T-cell (primary cell): ENCODE measurements at regions not wholly inside any gene's neighbourhood (a gene's known extent, or its start where the extent isn't known, plus 50 kb on each side); places are given as distances from the start of the nearest gene placed in this dataset.

Source experiments
- ATAC-seq, 4 experiments: fragments of 200-7000 bp in 3 of 4; fragments of 150-1000 bp in 1 of 4; cut with Tn5 transposase; replicated peaks in 1 of 4; 1 replicate in 3 of 4; 2 replicates in 1 of 4; pipeline ENCODE4 v1.10.0; 2021; ENCODE audit warnings: moderate library complexity in 3 of 4, mild to moderate bottlenecking in 2 of 4, moderate number of reproducible peaks in 1 of 4
- CTCF ChIA-PET, 2 donors: fragments of 300-600 bp; sonication (Branson Sonifier 250); formaldehyde crosslinking; loops; one replicate each; lab custom pipeline; 2022; ENCODE audit warnings: antibody characterized with exemption in 2 of 2; lab: Charles Lee
- POLR2A ChIA-PET, 2 donors: fragments of 300-600 bp; sonication (Branson Sonifier 250); formaldehyde crosslinking; loops; one replicate each; lab custom pipeline; 2022; ENCODE audit warnings: antibody characterized with exemption in 2 of 2; lab: Charles Lee
- DNase-seq, 35 experiments: peaks; one replicate each; pipeline versions ENCODE4 v3.0.0 to v3.0.0-alpha.2; 2013 to 2023
- H3K27ac ChIP-seq: one replicate; pipeline ENCODE4 v1.5.1; 2013; ENCODE audit warnings: low read length
- H3K27me3 ChIP-seq, 2 experiments: replicated peaks in 1 of 2; 1 replicate in 1 of 2; 2 replicates in 1 of 2; pipeline versions ENCODE4 v1.6.1 to v1.7.0; 2013; ENCODE audit warnings: low read length in 1 of 2, mixed read lengths in 1 of 2; ENCODE audit not compliant: control insufficient read depth in 2 of 2, insufficient read depth in 2 of 2; ENCODE audit errors: extremely low read depth in 1 of 2
- H3K36me3 ChIP-seq, 2 donors: 1 replicate in 1 of 2; 2 replicates in 1 of 2; pipeline versions ENCODE4 v1.6.1 to v1.7.0; 2013; ENCODE audit warnings: low read length in 1 of 2; ENCODE audit not compliant: control insufficient read depth in 2 of 2, insufficient read depth in 1 of 2; ENCODE audit errors: extremely low read depth in 1 of 2
- H3K4me1 ChIP-seq, 2 experiments: 1 replicate in 1 of 2; 2 replicates in 1 of 2; pipeline versions ENCODE4 v1.6.1 to v1.7.0; 2013; ENCODE audit warnings: low read length in 2 of 2, mixed read lengths in 1 of 2; ENCODE audit not compliant: insufficient read depth in 2 of 2, control insufficient read depth in 1 of 2; ENCODE audit errors: extremely low read depth in 1 of 2
- H3K4me3 ChIP-seq, 2 donors: 1 replicate in 1 of 2; 2 replicates in 1 of 2; pipeline versions ENCODE4 v1.5.1 to v1.7.0; 2013; ENCODE audit warnings: mild to moderate bottlenecking in 2 of 2, low read length in 1 of 2, moderate library complexity in 1 of 2; ENCODE audit not compliant: control insufficient read depth in 1 of 2; ENCODE audit errors: extremely low read depth in 1 of 2
- H3K9me3 ChIP-seq: 2 replicates; pipeline ENCODE4 v1.7.0; 2013
- H3K27ac Mint-ChIP-seq, 2 donors: one replicate each; pipeline ENCODE4 v1.8.0; 2020 to 2021; ENCODE audit warnings: mild to moderate bottlenecking in 2 of 2, mixed read lengths in 2 of 2
- H3K27me3 Mint-ChIP-seq, 2 donors: one replicate each; pipeline ENCODE4 v1.8.0; 2021 to 2022; ENCODE audit warnings: mixed read lengths in 2 of 2
- H3K36me3 Mint-ChIP-seq: one replicate; pipeline ENCODE4 v1.8.0; 2021; ENCODE audit warnings: mixed read lengths
- H3K4me1 Mint-ChIP-seq, 3 donors: one replicate each; pipeline ENCODE4 v1.8.0; 2020 to 2022; ENCODE audit warnings: mixed read lengths in 3 of 3, mild to moderate bottlenecking in 1 of 3
- H3K4me3 Mint-ChIP-seq, 3 donors: one replicate each; pipeline ENCODE4 v1.8.0; 2020 to 2022; ENCODE audit warnings: mild to moderate bottlenecking in 3 of 3, mixed read lengths in 3 of 3, moderate library complexity in 3 of 3
- H3K9me3 Mint-ChIP-seq, 3 donors: one replicate each; pipeline ENCODE4 v1.8.0; 2020 to 2022; ENCODE audit warnings: mixed read lengths in 3 of 3
- WGBS: methylation state at CpG from one replicate; pipeline ENCODE4 v1.1.5; 2013; ENCODE audit warnings: missing lambda C conversion rate; ENCODE audit not compliant: insufficient coverage; 5-methylcytosine and 5-hydroxymethylcytosine counted together

DNA sequence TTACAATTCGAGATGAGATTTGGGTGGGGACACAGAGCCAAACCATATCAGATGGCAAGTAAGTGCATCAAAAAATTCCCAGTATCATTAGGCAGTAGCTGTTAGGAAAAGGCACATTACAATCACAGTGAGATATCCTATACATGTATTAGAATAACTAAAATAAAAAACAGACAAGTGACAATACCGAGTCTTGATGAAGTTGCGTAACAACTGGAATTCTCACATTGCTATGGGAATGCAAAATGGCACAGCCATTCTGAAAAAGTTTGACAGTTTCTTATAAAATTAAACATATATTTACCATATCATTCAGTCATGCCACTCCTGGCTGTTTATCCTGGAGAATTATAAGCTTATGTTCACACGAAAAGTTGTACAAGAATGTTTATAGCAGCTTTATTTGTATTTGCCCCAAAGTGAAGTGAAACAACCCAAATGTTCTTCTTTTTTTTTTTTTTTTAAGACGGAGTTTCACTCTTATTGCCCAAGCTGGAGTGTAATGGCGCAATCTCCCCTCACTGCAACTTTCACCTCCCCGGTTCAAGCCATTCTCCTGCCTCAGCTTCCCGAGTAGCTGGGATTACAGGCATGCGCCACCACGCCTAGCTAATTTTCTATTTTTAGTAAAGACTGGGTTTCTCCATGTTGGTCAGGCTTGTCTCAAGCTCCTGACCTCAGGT, 93.1 kb upstream of the TLE1 start:
- Histone ChIP-seq H3K4me3 (no peak overlapping the region), H3K27me3 (no peaks in the 10 kb centered on the region), H3K4me1 (no peaks in the 10 kb centered on the region), H3K27ac (no peak overlapping the region), H3K36me3 (no peaks in the 10 kb centered on the region), H3K9me3 (no peaks in the 10 kb centered on the region)
- no peak overlapping the region for H3K27ac Mint-ChIP-seq
- no peaks in the 10 kb centered on the region for H3K27me3 Mint-ChIP-seq
- H3K9me3 Mint-ChIP-seq = peaks cover 0 to 4% (median 0%) of the 10 kb centered on the region in 3 donors
- no CpG with 5 or more reads among the region's 10 CpGs for WGBS
- H3K4me1 Mint-ChIP-seq = no peaks in the 10 kb centered on the region
- H3K4me3 Mint-ChIP-seq = no peak overlapping the region
- H3K36me3 Mint-ChIP-seq = no peaks in the 10 kb centered on the region
- DNase-seq (no peak), ATAC-seq (no peak)
- ChIA-PET POLR2A (interaction anchor here in 1 of 2 donors (0.7 kb wide), 1 partner anchor 31 kb away, joined by 6 read pairs; no protein-coding TSS in a partner anchor), CTCF (no interaction called here)

DNA sequence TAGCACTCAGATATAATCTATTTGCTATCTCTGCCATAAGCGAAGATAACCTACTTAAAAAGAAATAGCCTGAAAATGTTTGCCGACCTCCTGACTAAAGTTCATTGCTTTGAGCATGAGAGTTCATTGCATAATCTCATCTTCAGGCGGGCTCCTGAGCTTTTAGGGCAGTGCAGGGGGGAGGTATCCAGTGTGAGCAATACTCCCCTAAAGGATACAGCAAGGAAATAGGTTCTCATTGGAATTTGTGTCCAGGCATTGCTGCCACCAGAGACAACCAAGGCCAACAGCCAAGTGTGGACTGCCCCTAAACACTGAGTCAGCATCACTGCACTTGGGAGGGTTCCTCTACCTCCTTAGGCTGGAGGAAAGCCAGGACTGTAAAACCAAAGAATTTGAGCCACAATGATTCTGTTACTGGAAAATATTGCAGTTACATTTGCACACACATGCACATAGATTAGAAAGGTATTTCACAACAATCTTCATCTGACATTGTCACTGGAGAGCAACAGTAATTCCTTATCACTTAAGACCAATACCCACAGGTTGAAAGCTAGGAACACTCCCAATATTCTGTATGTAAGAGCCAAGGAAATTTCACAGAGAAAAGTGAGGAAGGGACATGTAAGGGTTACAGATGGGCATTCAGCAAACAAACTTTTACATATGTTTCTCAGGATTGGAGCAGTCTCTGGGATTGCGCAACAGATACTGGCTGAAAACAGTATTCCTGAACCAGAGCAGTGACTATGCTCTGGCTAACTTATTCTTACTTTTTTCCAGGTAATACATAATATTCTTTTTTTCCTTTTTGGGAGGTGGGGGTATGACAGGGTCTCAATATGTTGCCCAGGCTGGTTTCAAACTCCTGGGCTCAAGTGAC, 98.6 kb upstream of the TLE1 start:
- CTCF ChIA-PET = no interaction called here
- Mint-ChIP-seq H3K9me3 (peaks cover 0 to 5% (median 0%) of the 10 kb centered on the region in 3 donors), H3K27ac (no peak overlapping the region), H3K4me3 (no peak overlapping the region), H3K27me3 (no peaks in the 10 kb centered on the region), H3K4me1 (no peaks in the 10 kb centered on the region), H3K36me3 (no peaks in the 10 kb centered on the region)
- no peaks in the 10 kb centered on the region for H3K9me3 ChIP-seq
- no peaks in the 10 kb centered on the region for H3K27me3 ChIP-seq
- DNase-seq (no peak), ATAC-seq (no peak)
- WGBS = 89% methylated on average over 1 of the region's 4 CpGs
- no peak overlapping the region for H3K4me3 ChIP-seq
- POLR2A ChIA-PET = no interaction called here
- no peaks in the 10 kb centered on the region for H3K36me3 ChIP-seq
- no peaks in the 10 kb centered on the region for H3K4me1 ChIP-seq
- H3K27ac ChIP-seq = no peak overlapping the region

DNA sequence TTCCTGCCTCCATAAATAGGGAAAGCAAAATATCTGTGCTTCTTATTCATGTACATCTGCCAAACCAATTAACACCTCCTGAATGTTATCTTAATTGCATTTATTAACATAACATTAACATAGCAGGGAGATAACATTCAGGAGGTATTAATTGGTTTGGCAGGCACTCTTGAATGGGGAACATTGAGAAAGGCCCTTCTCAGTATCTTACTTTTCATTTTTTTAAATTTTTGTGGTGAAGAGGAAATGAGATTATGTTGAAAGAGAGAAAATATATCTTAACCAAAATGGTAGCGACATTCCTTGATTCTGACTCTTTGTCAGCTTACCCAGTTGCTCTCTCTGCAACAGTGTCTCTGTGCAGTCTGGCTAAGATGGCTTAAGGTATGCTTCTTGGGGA, 100.4 kb upstream of the TLE1 start:
- Mint-ChIP-seq H3K4me1 (no peaks in the 10 kb centered on the region), H3K4me3 (no peak overlapping the region), H3K27ac (no peak overlapping the region), H3K9me3 (peaks cover 0 to 5% (median 0%) of the 10 kb centered on the region in 3 donors), H3K36me3 (no peaks in the 10 kb centered on the region), H3K27me3 (no peaks in the 10 kb centered on the region)
- no peak for DNase-seq
- CTCF ChIA-PET = no interaction called here
- Histone ChIP-seq H3K36me3 (no peaks in the 10 kb centered on the region), H3K4me1 (no peaks in the 10 kb centered on the region), H3K27me3 (no peaks in the 10 kb centered on the region), H3K9me3 (no peaks in the 10 kb centered on the region), H3K27ac (no peak overlapping the region), H3K4me3 (no peak overlapping the region)
- WGBS = 100% methylated on average over 1 of the region's 1 CpG
- ATAC-seq = no peak
- POLR2A ChIA-PET = no interaction called here

DNA sequence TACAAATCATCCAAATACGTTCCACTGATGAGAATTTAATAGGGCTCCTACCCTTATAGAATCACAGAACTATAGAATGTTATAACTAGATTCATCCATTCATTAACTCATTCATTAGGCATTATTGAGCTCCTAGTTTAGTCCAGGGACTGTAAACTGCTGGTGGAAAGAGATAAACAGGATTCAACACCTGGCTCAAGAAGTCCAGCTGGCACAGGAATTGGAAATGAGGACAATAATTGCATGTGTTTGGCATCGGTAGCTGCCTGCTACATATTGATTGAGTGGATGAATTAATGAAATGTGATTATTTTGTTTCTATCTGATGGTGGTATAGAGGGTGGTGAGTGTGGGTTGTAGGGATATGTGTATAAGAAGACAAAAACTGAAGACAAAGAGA, 100.8 kb upstream of the TLE1 start:
- WGBS = 89% methylated on average over 1 of the region's 2 CpGs
- Mint-ChIP-seq H3K4me1 (no peaks in the 10 kb centered on the region), H3K36me3 (no peaks in the 10 kb centered on the region), H3K4me3 (no peak overlapping the region), H3K9me3 (peaks cover 0 to 8% (median 0%) of the 10 kb centered on the region in 3 donors), H3K27me3 (no peaks in the 10 kb centered on the region), H3K27ac (no peak overlapping the region)
- Histone ChIP-seq H3K27me3 (no peaks in the 10 kb centered on the region), H3K36me3 (no peaks in the 10 kb centered on the region), H3K4me3 (no peak overlapping the region), H3K9me3 (no peaks in the 10 kb centered on the region), H3K27ac (no peak overlapping the region), H3K4me1 (no peaks in the 10 kb centered on the region)
- ChIA-PET CTCF (no interaction called here), POLR2A (no interaction called here)
- DNase-seq (no peak), ATAC-seq (no peak)

DNA sequence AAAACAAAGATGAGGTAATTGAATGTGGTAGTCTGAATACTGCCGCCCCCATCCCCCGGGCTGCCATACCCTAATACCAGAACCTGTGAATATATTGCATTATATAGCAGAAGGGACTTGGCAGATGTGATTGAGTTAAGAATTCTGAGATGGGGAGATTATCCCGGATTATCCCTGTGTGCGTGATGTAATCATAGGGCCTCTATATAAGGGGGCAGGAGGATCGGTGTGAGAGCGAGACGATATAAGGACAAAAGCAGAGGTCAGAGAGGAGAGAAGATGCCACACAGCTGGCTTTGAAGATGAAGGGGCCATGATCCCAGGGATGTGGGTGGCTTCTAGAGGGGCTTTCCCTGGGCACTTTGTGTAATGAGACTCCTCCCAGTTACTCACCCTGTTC, 101.7 kb upstream of the TLE1 start:
- Mint-ChIP-seq H3K4me3 (no peak overlapping the region), H3K27me3 (no peaks in the 10 kb centered on the region), H3K27ac (no peak overlapping the region), H3K36me3 (no peaks in the 10 kb centered on the region), H3K9me3 (peaks cover 0 to 9% (median 0%) of the 10 kb centered on the region in 3 donors), H3K4me1 (no peaks in the 10 kb centered on the region)
- H3K4me3 ChIP-seq = no peak overlapping the region
- no peaks in the 10 kb centered on the region for H3K36me3 ChIP-seq
- H3K27me3 ChIP-seq = no peaks in the 10 kb centered on the region
- 92% methylated on average over 5 of the region's 7 CpGs for WGBS
- H3K9me3 ChIP-seq = no peaks in the 10 kb centered on the region
- CTCF ChIA-PET = no interaction called here
- DNase-seq (no peak), ATAC-seq (no peak)
- H3K4me1 ChIP-seq = no peaks in the 10 kb centered on the region
- POLR2A ChIA-PET = interaction anchor here in 1 of 2 donors (0.6 kb wide), 1 partner anchor 328 kb away, joined by 3 read pairs; no protein-coding TSS in a partner anchor
- H3K27ac ChIP-seq = no peak overlapping the region

DNA sequence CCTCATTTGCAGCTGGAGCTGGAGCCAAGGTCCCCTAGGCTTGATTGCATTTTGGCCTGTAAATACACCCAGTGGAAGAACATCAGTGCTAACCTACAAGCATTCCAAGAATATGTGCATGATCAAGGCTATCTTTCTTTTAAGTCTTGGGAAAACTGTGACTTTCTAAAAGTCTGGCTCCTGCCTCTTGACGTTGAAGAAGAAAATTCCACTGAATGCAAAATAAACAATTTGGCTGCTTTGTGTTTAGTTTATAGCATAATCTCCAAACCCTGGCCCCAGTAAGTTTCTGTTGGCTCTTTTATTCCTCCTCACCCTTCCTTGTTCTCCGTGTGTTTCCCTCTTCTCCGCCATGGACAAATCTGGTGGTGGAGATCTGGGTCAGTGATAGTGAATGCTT, 109.3 kb upstream of the TLE1 start:
- Histone ChIP-seq H3K4me1 (no peaks in the 10 kb centered on the region), H3K4me3 (no peak overlapping the region), H3K27me3 (no peaks in the 10 kb centered on the region), H3K27ac (no peak overlapping the region), H3K9me3 (no peaks in the 10 kb centered on the region), H3K36me3 (no peaks in the 10 kb centered on the region)
- no peaks in the 10 kb centered on the region for H3K36me3 Mint-ChIP-seq
- no peaks in the 10 kb centered on the region for H3K4me1 Mint-ChIP-seq
- H3K27me3 Mint-ChIP-seq = no peaks in the 10 kb centered on the region
- no peak overlapping the region for H3K27ac Mint-ChIP-seq
- ChIA-PET CTCF (interaction anchor here in 1 of 2 donors (0.6 kb wide), 1 partner anchor 23 kb away, joined by 3 read pairs; no protein-coding TSS in a partner anchor), POLR2A (no interaction called here)
- DNase-seq (no peak), ATAC-seq (no peak)
- no CpG with 5 or more reads among the region's 3 CpGs for WGBS
- no peak overlapping the region for H3K4me3 Mint-ChIP-seq
- peaks cover 0 to 8% (median 0%) of the 10 kb centered on the region in 3 donors for H3K9me3 Mint-ChIP-seq
